GM18502 (cell line): ENCODE measurements at regions not wholly inside any gene's neighbourhood (a gene's known extent, or its start where the extent isn't known, plus 50 kb on each side); places are given as distances from the start of the nearest gene placed in this dataset.
"Not testable (repeated sequence)": the region's sequence is repeated elsewhere in the genome, so short reads cannot be mapped to it uniquely, and the experiment has no call there.

Experiments
- ATAC-seq: cut with Tn5 transposase; IDR thresholded peaks from one replicate; pipeline ENCODE4 v1.9.1; 2021; ENCODE audit warnings: mild to moderate bottlenecking; ENCODE audit not compliant: unreplicated experiment, poor library complexity

DNA sequence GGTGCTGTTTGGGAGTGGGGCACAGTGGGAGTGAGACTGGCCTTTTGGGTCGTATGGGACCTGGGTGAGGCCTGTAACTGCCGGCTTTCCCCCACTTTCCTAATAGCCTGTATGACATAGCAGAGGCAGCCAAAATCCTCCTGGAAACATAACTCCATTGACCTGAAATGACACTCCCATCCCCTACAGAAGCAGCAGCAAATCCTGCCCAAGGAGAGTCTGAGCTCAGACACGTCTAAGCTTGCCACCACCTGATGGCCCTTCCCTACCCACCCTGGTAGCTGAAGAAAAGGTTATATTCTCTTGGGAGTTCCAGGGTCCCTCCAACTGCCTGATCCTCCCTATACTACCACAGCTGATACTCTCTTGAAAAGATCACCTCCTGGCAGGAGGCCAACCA, 179.8 kb upstream of the ARRDC3 start:
- no peak for ATAC-seq

DNA sequence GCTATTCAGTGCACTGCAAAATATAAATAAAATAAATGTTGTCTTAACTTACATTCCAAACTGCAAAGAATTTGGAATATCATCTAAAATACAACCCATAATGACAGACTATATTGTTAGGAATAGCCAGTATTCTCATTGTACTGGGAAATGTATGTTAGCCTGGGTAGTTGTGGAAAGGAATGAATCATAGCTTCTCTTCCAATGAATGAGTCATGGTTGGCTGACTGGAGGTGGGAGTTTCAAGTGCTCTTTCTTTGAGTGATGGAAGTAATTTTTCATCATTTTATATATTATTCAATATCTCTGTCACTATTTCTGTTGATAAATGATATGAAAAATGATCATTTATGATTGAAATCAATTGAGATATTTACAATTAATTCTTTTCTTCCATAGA, 158.6 kb upstream of the ARRDC3 start:
- ATAC-seq = no peak

DNA sequence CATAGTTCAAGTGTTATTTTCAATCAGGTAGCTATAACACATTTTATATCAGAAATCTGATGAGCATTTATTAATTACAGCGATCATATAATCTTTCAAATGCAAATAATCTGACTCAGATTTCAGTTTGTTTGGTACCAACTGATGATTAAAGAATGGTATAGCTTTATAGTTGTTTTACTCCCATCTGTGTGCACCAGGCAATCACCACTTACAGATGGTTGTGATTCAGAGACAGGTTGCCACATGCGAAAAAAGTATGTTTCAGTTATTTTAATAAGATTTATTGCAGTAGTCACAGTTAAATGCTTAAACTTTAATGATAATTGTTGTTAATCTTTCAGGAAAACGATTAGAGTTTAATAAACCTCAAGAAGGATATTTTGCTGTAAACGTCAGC, 155.1 kb upstream of the ARRDC3 start:
- ATAC-seq = no peak

DNA sequence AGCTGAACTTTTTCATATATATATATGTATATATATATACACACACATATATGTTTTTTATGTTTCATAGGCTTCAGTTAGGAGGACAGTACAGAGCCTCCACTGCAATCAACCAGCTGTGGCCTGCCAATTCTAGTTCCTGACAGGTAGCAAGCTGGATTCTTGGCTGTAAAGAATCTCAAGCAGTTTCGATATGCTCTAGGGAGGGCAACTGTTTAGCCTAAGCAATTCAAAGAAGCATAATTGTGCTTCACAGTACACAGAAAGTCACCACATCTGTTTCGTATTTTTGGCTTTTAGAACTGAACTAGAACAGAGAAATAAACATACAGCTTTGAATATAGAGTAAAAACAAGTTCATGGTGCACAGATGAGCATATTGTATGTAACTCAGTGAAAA, 152.4 kb upstream of the ARRDC3 start:
- ATAC-seq = no peak

DNA sequence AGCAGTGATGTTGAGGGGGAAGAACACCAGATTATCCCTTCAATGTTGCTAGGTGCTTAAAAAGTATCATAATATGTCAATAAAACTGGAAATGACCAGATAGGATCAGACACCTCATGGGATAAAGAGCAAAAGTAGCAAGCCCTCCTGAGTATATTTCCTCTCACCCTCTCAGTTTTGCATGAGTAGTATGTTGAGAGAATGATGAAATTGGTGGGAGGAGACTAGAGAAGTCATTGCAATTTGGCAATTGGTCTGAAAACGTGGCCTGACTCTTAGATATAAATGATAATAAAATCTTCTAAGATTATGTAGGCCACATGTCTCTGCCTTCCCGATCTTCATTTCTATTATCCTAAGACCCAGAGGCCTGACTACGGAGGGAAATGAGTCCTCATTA, 151.2 kb upstream of the ARRDC3 start:
- no peak for ATAC-seq

DNA sequence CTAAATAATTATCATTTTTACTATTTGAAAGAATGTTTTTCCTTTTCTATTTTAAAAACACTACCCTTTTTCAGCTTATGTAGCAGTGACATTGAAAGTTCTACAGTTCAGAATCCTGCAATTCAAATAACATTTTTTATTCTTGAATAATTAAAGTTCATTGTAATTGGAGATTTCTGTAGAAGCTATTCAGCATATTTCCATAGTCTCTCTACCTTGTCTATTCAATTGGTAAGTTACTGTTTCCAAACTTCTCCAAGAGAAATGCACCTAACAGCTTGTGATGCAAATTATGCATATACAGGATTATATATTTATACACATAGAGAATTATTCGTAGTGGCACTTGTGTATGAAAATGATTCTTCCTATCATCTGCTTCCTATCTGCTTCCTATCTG, 149.7 kb upstream of the ARRDC3 start:
- no peak for ATAC-seq

DNA sequence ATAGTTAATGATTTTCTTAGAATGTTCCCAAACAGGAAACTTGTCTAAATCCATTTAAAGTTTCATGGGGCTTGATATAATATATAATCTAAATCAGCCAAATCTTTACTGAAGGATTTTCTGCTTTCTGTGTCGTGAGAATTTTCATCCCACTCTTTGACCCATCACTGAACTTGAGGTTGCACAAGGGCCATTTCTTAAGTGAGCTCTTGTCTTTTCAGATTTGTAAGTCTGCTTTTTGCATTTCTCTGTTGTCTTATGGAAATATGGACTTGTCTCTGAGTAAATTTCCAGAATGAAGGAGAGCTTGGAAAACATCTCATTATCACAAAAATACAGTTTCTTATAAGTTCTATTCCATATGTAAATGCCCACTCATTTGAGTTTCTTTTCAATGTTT, 149.2 kb upstream of the ARRDC3 start:
- no peak for ATAC-seq

DNA sequence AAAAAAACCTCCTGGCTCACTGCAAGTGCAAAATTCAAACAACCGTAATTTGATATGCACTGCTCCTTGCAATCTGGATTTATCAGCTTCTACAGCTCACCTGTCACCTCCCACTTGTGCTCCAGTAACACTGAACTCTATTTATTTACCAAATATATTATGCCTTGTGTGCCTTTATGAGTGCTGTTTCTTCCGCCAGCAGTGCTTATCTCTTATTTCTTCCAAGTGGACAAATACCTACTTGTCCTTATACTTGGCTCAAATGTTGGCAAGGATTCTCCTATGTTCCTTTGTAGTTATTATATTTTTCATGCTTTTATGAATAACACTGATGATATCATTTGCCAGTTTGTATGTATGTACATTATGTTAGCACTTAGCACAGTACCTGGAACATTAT, 145.7 kb upstream of the ARRDC3 start:
- no peak for ATAC-seq

DNA sequence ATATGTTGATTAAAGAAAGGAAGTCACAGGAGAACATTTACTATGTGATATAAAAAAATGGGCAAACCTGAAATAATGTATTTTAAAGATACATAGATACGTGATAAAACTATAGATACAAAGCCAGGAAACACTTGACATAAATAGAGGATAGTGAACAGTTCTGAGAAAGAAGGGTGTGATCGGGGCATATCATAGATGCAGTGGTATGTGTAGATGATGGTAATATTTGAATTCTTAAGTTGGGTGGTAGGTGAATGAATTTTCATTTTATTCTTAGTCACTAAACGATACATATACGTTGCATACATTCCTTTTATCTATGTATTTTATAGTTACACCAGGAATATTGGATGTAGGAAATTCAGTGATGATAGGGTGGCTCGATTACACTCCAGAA, 138.7 kb upstream of the ARRDC3 start:
- no peak for ATAC-seq

DNA sequence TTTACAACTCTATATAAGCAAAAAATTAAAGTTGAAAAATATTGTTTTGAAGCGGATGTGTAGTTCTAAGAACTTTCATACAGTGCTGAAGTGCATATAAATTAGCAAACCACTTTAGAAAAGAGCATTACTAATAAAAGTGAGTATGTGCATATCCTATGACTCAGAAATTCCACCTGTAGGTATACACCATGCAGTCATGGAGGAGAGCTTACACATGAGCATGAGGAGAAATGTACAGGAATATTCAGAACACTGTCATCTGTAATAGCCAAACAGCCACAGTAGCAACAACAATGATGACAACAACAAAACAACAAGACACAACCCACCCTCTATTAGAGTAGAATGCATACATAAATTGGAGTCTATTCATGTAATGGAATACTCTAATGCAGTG, 138.2 kb upstream of the ARRDC3 start:
- no peak for ATAC-seq

DNA sequence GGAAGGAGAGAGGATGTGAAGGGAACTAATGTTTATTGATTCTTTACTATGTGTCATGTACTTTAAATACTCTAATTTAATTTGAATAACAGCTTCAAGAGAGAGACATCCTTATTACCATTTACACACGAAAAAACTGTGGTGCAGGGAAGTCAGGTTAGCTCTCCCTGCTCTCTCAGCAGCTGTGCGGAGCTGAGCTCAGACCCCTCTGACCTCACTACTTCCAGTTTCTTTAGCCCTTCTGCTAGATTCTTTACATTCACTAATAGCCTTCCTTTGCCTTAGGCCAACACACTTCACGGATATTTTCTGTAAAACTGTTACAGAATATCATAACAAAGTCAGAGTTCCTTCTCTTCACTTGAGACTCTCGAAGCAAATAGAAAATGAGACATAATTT, 131.3 kb upstream of the ARRDC3 start:
- ATAC-seq = no peak

DNA sequence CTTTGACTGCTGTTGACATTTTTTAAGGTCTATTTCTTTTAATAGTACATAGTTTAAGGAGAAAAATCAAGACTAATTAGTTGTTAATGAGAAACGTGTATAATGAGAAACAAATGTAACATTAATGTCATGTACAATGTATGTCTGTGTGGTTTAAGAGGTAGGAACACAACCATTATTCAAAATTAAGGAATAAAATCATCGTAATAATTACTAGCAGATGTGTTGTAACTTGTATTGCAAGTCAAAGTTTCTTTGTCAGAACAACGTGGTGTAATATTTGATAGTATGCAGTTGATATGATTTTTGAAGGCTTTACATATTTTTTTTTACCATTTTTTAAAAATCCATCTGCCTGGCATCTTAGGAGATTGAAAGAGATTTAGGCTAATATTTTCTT, 120.2 kb upstream of the ARRDC3 start:
- no peak for ATAC-seq

DNA sequence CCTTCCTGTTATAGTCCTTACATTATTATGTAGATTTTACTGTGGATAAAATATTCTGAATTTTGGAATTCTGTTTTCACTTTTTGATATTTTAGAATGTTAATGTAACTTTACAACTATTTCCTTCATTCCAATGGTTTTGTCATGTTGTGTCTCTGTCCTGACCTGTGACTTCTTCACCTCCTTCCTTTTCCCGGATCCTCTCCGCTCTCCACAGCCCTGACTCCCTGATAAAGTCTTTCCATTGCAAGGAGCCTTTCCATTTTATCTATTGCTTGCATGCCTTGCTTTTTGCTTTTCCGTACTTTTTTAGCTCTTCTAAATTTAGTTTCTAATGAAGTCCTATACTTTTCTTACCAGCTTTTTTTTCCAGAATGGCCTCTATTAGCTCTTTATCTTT, 117.6 kb upstream of the ARRDC3 start:
- ATAC-seq = no peak

DNA sequence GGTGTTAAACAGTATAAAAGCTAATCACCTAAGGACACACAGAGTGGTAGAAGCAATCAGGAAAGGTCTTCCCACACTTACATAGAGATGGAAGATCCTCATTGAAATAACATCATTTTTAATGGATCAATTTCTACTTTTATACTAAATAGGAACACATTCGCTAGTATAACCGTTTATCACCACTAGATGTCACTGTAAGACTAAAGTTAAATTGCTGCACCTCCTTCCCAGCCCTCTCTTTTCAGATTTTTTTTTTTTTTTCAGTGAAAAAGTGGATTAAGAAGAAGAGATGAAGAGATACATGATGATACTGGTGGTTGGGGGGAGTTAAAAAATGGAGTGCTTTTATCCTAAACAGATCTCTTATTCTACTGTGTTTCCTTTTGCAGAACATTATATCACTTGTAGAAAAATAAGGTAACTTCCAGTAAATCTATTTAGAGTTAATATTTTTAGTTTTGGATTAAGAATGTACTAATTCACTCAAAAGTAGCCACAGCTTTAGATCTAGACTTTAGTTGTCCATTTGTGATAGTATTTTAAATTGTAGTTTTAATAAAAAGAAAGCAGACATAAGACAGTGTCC, 116.9 kb upstream of the ARRDC3 start:
- ATAC-seq = peak; percentile 72

DNA sequence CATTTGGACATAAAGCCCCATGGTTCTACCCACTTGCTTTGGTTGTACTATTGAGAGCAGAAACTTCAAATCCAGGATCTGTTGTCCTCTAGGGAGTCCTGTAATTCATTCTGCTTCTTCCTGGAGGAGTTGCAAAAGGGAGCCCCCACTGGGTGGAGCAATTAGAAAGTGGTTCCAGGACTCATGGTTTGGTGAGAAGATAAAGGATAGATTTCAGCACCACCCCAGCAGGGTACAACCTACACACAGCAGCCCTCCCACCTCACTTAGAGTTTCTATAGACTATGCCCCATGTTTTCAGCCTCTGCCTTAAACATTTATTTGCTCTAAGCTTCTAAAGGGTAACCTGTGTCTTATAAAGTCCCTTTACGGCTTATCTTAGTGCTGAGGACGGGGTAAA, 112.6 kb upstream of the ARRDC3 start:
- no peak for ATAC-seq

DNA sequence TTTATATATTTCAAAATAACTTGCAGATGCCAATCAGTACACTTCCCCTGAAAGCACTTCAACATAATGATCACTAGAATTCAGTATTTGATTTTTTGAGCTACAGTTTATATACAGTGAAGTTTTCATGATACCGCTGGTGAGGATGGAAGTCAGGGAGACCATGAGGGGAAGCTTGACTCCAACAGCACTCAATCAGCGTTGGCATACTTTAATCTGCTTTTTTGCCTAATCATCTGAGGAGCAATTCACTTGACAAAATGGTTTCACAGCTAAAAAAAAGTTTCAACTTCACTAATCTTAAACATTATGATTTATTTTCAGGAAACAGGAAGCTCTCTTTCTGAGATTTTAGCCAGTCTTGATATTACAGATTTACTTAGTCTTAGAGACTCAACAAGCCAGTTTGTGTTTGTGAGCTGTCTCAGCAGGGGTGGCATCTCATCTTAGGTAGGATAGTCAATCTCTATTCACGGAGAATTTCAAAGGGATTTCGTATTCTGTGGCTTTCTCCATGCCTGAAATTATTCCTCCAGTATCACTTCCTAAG, 111.4 kb upstream of the ARRDC3 start:
- no peak for ATAC-seq

DNA sequence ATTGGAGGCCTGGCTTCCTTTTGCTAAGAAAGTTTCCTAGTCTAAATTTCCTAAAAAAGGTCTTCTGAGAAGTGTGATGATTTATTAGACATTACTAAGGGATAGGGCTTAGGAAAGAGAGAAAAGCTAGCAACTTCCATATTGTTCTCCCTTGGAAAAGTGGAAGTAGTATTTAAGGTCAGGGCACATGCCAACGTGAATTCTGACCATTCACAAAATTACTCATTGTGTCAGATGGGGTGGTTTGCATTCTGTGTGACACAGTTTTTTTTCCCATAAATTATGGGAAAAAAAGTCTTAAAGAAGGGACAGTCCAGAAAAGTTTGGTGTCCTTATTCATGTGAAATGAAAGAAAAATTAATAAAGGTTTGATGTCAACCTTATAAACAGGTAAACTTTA, 110.0 kb upstream of the ARRDC3 start:
- no peak for ATAC-seq

DNA sequence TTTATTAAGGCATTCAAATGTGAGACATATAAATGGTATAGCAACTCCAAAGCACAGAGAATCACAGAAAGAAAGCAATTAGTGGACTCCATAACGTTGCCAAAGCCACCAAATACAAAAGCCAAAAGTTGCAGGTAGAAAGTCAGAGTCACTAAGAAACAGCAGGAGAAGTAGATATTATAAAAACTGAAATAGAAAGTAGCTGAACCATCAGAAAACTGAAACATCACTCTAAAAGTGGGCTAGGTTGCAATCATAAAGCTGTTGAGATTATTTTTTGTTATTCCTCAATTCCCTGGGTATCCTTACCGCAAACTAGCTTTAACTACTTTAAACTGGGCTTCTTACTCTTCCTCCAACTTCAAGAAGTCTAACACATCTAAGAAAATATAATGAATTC, 108.1 kb upstream of the ARRDC3 start:
- ATAC-seq = no peak

DNA sequence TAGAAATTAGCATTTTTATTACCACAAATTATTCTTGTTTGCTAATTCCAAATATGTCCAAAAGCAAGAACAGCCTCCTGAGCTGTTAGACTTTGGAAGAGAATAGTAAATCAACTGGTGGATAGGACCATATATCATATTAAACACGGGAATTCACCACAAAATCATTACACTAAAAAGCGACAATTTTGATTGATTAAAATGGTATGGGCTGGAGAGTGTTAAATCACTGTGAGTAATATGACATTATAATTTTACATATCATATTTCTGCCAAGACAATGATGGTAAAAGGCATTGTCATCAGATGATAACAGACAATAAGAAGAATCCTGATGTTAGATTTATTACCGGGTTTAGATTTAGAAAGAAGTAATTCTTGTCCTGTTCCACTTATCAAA, 107.2 kb upstream of the ARRDC3 start:
- ATAC-seq = no peak

DNA sequence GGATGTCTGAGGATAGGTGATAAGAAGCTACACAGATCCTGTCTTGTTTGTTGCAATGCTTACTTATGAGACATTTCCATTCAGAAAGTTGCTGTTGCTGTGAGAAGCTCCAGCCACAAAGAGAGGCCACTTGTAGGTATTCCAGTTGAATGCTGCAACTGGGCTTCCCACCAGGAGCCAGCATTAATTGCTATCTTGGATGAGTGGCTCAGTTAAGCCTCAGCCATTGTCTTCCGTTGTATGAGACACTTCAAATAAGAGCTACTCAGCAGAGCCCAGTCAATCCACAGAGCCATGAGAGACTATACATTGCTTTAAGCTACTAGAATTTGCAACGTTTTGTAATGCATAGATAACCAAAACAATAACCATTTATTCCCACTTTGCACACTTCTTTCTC, 104.3 kb upstream of the ARRDC3 start:
- no peak for ATAC-seq

DNA sequence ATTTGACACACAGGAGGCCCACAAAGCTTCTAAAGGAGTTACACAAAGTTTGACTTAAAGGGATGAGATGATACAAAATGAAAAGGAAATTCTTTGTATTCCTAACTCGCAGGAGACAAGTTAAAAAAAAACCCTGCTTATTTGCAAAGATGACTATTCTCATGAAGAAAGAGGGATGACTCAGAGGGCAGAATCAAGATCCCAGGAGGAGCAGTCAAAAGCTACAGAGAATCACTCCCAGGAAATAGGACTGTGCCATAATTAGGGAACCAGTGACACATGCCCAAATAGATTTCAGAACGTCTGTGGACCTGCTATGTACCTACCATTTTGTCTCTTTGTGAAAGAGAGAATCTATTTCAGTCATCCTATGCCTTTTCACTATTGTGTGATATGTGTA, 103.5 kb upstream of the ARRDC3 start:
- no peak for ATAC-seq

DNA sequence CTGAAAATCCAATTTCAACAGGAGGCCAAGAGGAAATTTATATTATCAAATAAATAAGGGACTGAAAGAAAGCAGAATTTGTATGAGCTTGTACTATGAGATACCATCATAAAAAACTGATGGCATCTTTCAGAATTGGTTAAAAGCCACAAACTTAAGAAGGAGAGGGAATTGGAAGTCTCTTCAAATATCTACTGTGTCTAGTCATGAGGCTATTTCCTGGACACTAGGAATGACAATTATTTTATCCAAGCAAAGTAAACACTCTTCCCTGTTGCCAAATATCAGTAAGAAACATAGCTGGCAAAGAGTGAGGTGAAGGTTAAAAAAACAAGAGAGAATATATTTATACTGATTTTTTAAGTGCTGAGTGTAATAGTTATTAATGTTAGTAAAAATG, 101.5 kb upstream of the ARRDC3 start:
- ATAC-seq = no peak

DNA sequence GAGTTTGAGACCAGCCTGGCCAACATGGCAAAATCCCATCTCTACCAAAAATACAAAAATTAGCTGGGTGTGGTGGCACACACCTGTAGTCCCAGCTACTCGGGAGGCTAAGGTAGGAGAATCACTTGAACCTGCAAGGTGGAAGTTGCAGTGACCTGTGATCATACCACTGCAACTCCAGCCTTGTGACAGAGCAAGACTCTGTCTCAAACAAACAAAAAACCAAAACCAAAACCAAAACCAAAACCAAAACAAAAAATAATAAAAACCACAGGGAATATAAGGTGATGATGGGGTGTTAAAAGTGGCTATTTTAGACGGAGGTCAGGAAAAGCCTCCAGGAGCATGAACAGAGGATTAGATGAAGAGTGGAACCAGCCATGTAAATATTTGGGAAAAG, 96.3 kb upstream of the ARRDC3 start:
- not testable (repeated sequence) for ATAC-seq
